OCI-LY7 (cell line): ENCODE measurements at regions not wholly inside any gene's neighbourhood (a gene's known extent, or its start where the extent isn't known, plus 50 kb on each side); places are given as distances from the start of the nearest gene placed in this dataset.
A peak's percentile ranks its signal among the peaks of the same experiment; 100 is the strongest.

ENCODE experiments used
- BruUV-seq: library from RNA; stranded (reverse); fragments of 400-500 nt; replicated peaks from 2 replicates; lab custom pipeline; 2021; lab: Mats Ljungman, UMichigan
- CTCF ChIA-PET: fragments of 300-600 bp; sonication (Branson Sonifier 250); formaldehyde crosslinking; loops from one replicate; lab custom pipeline; 2022; ENCODE audit warnings: antibody characterized with exemption; ENCODE audit not compliant: unreplicated experiment; lab: Charles Lee
- POLR2A ChIA-PET: fragments of 300-600 bp; sonication (Branson Sonifier 250); formaldehyde crosslinking; loops from one replicate; lab custom pipeline; 2022; ENCODE audit warnings: antibody characterized with exemption; lab: Charles Lee
- DNase-seq: peaks from one replicate; pipeline ENCODE4 v3.0.0-alpha.2; 2015; ENCODE audit warnings: low spot score
- H2AFZ ChIP-seq: fragments of 200-600 bp; sonication (generic), shearing (Covaris generic); 2 replicates; pipeline ENCODE4 v1.6.1; 2014; ENCODE audit warnings: mild to moderate bottlenecking, antibody characterized with exemption, low read length, moderate library complexity
- H3K27ac ChIP-seq: fragments of 200-600 bp; sonication (generic); 2 replicates; pipeline ENCODE4 v1.5.1; 2014; ENCODE audit warnings: mixed run types, low read depth, mild to moderate bottlenecking, moderate library complexity, low read length, inconsistent platforms; ENCODE audit not compliant: poor library complexity, severe bottlenecking
- H3K36me3 ChIP-seq: fragments of 200-600 bp; sonication (generic); 2 replicates; pipeline ENCODE4 v1.6.1; 2014; ENCODE audit warnings: mild to moderate bottlenecking, antibody characterized with exemption, low read length, moderate library complexity, mixed read lengths; ENCODE audit not compliant: insufficient read depth
- H3K4me1 ChIP-seq: fragments of 200-600 bp; sonication (generic); 2 replicates; pipeline ENCODE4 v1.5.1; 2014; ENCODE audit warnings: mild to moderate bottlenecking, low read length; ENCODE audit not compliant: insufficient read depth, poor library complexity, severe bottlenecking
- H3K4me2 ChIP-seq: fragments of 200-600 bp; sonication (generic); 2 replicates; pipeline ENCODE4 v1.6.1; 2014; ENCODE audit warnings: mild to moderate bottlenecking, low read length
- H3K4me3 ChIP-seq: fragments of 200-600 bp; sonication (generic); 2 replicates; pipeline ENCODE4 v1.5.1; 2014; ENCODE audit warnings: mild to moderate bottlenecking, low read depth, low read length; ENCODE audit not compliant: poor library complexity, severe bottlenecking
- H3K79me2 ChIP-seq: fragments of 200-600 bp; sonication (generic); 2 replicates; pipeline ENCODE4 v1.6.1; 2016; ENCODE audit warnings: low read depth, mild to moderate bottlenecking, low read length, moderate library complexity, mixed read lengths; ENCODE audit not compliant: insufficient read depth
- H3K9me2 ChIP-seq: fragments of 200-600 bp; sonication (generic); 2 replicates; pipeline ENCODE4 v1.6.1; 2016; ENCODE audit warnings: mild to moderate bottlenecking, low read length, mixed read lengths; ENCODE audit not compliant: insufficient read depth
- H3K9me3 ChIP-seq: fragments of 200-600 bp; sonication (generic); 2 replicates; pipeline ENCODE4 v1.6.1; 2014; ENCODE audit warnings: mild to moderate bottlenecking, mixed run types, low read length, mixed read lengths
- H4K20me1 ChIP-seq: fragments of 200-600 bp; sonication (generic); 2 replicates; pipeline ENCODE4 v1.6.1; 2014; ENCODE audit warnings: mild to moderate bottlenecking, antibody characterized with exemption, low read length, moderate library complexity, mixed read lengths; ENCODE audit not compliant: insufficient read depth
- CTCF ChIP-seq: fragments of 200-600 bp; sonication (generic); conservative IDR thresholded peaks from 2 replicates; pipeline ENCODE4 v1.5.1; 2014; ENCODE audit warnings: mild to moderate bottlenecking, antibody characterized with exemption, low read length, moderate library complexity, mixed read lengths
- EZH2phosphoT487 ChIP-seq: fragments of 200-600 bp; sonication (generic); IDR thresholded peaks from 2 replicates; pipeline ENCODE4 v1.6.1; 2018; ENCODE audit warnings: low read depth, borderline replicate concordance, mild to moderate bottlenecking, mixed run types, antibody characterized with exemption, low read length, moderate library complexity, mixed read lengths
- intact Hi-C: fragments of 100-400 bp; cut with micrococcal nuclease; formaldehyde crosslinking; loops from one replicate; pipeline ENCODE4 v1.10.0; 2022; ENCODE audit not compliant: unreplicated experiment

GRCh38 chr15:94164202-94164807, 67.1 kb upstream of the MCTP2 start:
- intact Hi-C loops: loop anchor here (1.0 to 10.0 kb wide), 5 partner anchors 66 to 413 kb away; partner anchors contain the start of gene MCTP2
- peaks cover 13% of the 10 kb centered on the region; the same call in 1 of the 2 replicates for H3K9me3 ChIP-seq
- no peaks in the 10 kb centered on the region for H3K79me2 ChIP-seq
- DNase-seq: peak; percentile 81
- no peaks in the 10 kb centered on the region; the same call in 1 of the 2 replicates for H3K36me3 ChIP-seq
- BruUV-seq: no TSS peak
- H3K27ac ChIP-seq: no peak overlapping the region
- TF ChIP-seq EZH2phosphoT487 (no peak), CTCF (peak; percentile 99)
- H4K20me1 ChIP-seq: no peaks in the 10 kb centered on the region
- no peak overlapping the region for H3K4me2 ChIP-seq
- H3K4me3 ChIP-seq: no peak overlapping the region
- ChIA-PET POLR2A (interaction anchor here (0.5 to 2.4 kb wide), 9 partner anchors 66 to 1124 kb away, joined by 3 to 9 read pairs (median 5); no protein-coding TSS in a partner anchor), CTCF (interaction anchor here (0.6 to 3.6 kb wide), 2 partner anchors 59 to 160 kb away, joined by 3 to 32 read pairs; no protein-coding TSS in a partner anchor)
- peaks cover 12% of the 10 kb centered on the region for H3K4me1 ChIP-seq
- peak overlapping the region; percentile 7; the same call in 1 of the 2 replicates for H2AFZ ChIP-seq
- no peaks in the 10 kb centered on the region for H3K9me2 ChIP-seq

GRCh38 chr15:94162939-94163338, 68.4 kb upstream of the MCTP2 start:
- H3K79me2 ChIP-seq: no peaks in the 10 kb centered on the region
- TF ChIP-seq CTCF: no peak
- no peak for TF ChIP-seq EZH2phosphoT487
- H3K27ac ChIP-seq: no peak overlapping the region
- peaks cover 12% of the 10 kb centered on the region for H3K4me1 ChIP-seq
- H4K20me1 ChIP-seq: no peaks in the 10 kb centered on the region
- intact Hi-C loops: loop anchor here (10.0 kb wide), 1 partner anchor 312 kb away; no protein-coding TSS in a partner anchor
- H3K9me3 ChIP-seq: peaks cover 13% of the 10 kb centered on the region; the same call in 1 of the 2 replicates
- BruUV-seq: no TSS peak
- no peak for DNase-seq
- H3K36me3 ChIP-seq: no peaks in the 10 kb centered on the region; the same call in 1 of the 2 replicates
- H3K4me2 ChIP-seq: no peak overlapping the region
- no peak overlapping the region for H3K4me3 ChIP-seq
- POLR2A ChIA-PET: interaction anchor here (0.6 to 1.6 kb wide), 6 partner anchors 9 to 352 kb away, joined by 3 to 5 read pairs (median 3); no protein-coding TSS in a partner anchor
- CTCF ChIA-PET: interaction anchor here (3.6 kb wide), 1 partner anchor 161 kb away, joined by 32 read pairs; no protein-coding TSS in a partner anchor
- no peak overlapping the region for H2AFZ ChIP-seq
- H3K9me2 ChIP-seq: no peaks in the 10 kb centered on the region

GRCh38 chr15:94154255-94154654, 77.1 kb upstream of the MCTP2 start:
- no peak overlapping the region for H3K4me3 ChIP-seq
- BruUV-seq: no TSS peak
- H3K9me2 ChIP-seq: no peaks in the 10 kb centered on the region
- H3K36me3 ChIP-seq: no peaks in the 10 kb centered on the region
- no peaks in the 10 kb centered on the region for H3K4me1 ChIP-seq
- CTCF ChIA-PET: no interaction called here
- TF ChIP-seq CTCF (peak; percentile 56; the same call in 1 of the 2 replicates), EZH2phosphoT487 (no peak)
- no peak overlapping the region for H2AFZ ChIP-seq
- H3K4me2 ChIP-seq: no peak overlapping the region
- no peaks in the 10 kb centered on the region for H3K79me2 ChIP-seq
- POLR2A ChIA-PET: no interaction called here
- no peaks in the 10 kb centered on the region for H4K20me1 ChIP-seq
- intact Hi-C loops: no loop called here
- H3K9me3 ChIP-seq: no peaks in the 10 kb centered on the region
- no peak overlapping the region for H3K27ac ChIP-seq
- no peak for DNase-seq
